T-helper 2 cell treated with Interferon-gamma antibody and Interleukin-4, amounts not matched to agents 5 μg/mL and 100 μg/mL, for 36 hours (primary cell): ENCODE measurements at regions not wholly inside any gene's neighbourhood (a gene's known extent, or its start where the extent isn't known, plus 50 kb on each side); places are given as distances from the start of the nearest gene placed in this dataset.

ENCODE experiments used
- DNase-seq: peaks from one replicate; pipeline ENCODE4 v3.0.0; 2021; ENCODE audit warnings: low spot score
- H3K27ac Mint-ChIP-seq: one replicate; pipeline ENCODE4 v1.8.0; 2021; ENCODE audit warnings: mild to moderate bottlenecking, mixed read lengths
- H3K27me3 Mint-ChIP-seq: one replicate; pipeline ENCODE4 v1.8.0; 2021; ENCODE audit warnings: low read depth, mixed read lengths
- H3K36me3 Mint-ChIP-seq: one replicate; pipeline ENCODE4 v1.8.0; 2021; ENCODE audit warnings: low read depth, mixed read lengths
- H3K4me1 Mint-ChIP-seq: one replicate; pipeline ENCODE4 v1.8.0; 2021; ENCODE audit warnings: low read depth, mixed read lengths
- H3K4me3 Mint-ChIP-seq: one replicate; pipeline ENCODE4 v1.8.0; 2022; ENCODE audit warnings: mild to moderate bottlenecking, moderate library complexity, mixed read lengths
- H3K9me3 Mint-ChIP-seq: one replicate; pipeline ENCODE4 v1.8.0; 2021; ENCODE audit warnings: mixed read lengths

- DNase-seq = no peak
- Mint-ChIP-seq H3K36me3 (no peaks in the 10 kb centered on the region), H3K27ac (no peak overlapping the region), H3K4me1 (no peaks in the 10 kb centered on the region), H3K27me3 (peaks cover 4% of the 10 kb centered on the region), H3K4me3 (no peak overlapping the region), H3K9me3 (no peaks in the 10 kb centered on the region)
Measured at GRCh38 chr4:38365261-38365660, 298.7 kb upstream of the KLF3 start.

GRCh38 chr4:38365748-38366310 lies 298.2 kb upstream of the KLF3 start:
- Mint-ChIP-seq H3K27me3 (peaks cover 4% of the 10 kb centered on the region), H3K9me3 (no peaks in the 10 kb centered on the region), H3K4me3 (no peak overlapping the region), H3K4me1 (no peaks in the 10 kb centered on the region), H3K27ac (no peak overlapping the region), H3K36me3 (no peaks in the 10 kb centered on the region)
- DNase-seq = no peak

DNA sequence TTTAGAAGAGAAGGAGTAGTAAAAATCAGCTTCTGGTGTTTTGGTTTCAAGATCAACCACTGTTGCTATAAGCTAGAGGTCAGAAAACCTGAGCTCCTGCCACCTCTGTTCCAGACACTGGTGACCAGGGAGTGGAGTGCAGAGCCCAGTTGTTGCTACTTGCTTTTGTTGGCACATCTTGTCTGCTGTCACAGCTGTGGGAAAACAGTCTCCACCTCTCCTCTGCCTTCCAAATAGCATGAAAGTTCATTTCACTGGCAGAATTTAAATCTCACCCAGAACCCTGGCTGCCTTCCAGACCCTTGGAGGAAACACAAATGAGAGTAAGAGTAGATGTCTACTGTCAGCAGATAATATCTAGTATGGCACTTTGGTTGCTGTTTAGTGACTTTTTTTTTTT lies 297.5 kb upstream of the KLF3 start:
- H3K27ac Mint-ChIP-seq = no peak overlapping the region
- no peak for DNase-seq
- H3K4me3 Mint-ChIP-seq = no peak overlapping the region

GRCh38 chr4:38366997-38367396 lies 297.0 kb upstream of the KLF3 start:
- H3K27ac Mint-ChIP-seq = no peak overlapping the region
- DNase-seq = no peak
- no peaks in the 10 kb centered on the region for H3K9me3 Mint-ChIP-seq
- peaks cover 4% of the 10 kb centered on the region for H3K27me3 Mint-ChIP-seq
- H3K4me3 Mint-ChIP-seq = no peak overlapping the region
- no peaks in the 10 kb centered on the region for H3K4me1 Mint-ChIP-seq
- no peaks in the 10 kb centered on the region for H3K36me3 Mint-ChIP-seq

More for the DNA sequence above, 297.5 kb upstream of the KLF3 start:
- no peaks in the 10 kb centered on the region for H3K4me1 Mint-ChIP-seq
- no peaks in the 10 kb centered on the region for H3K36me3 Mint-ChIP-seq
- peaks cover 4% of the 10 kb centered on the region for H3K27me3 Mint-ChIP-seq
- H3K9me3 Mint-ChIP-seq = no peaks in the 10 kb centered on the region

GRCh38 chr4:38367642-38368174 lies 296.3 kb upstream of the KLF3 start:
- Mint-ChIP-seq H3K27me3 (peaks cover 4% of the 10 kb centered on the region), H3K27ac (no peak overlapping the region), H3K4me1 (no peaks in the 10 kb centered on the region), H3K9me3 (no peaks in the 10 kb centered on the region), H3K4me3 (no peak overlapping the region), H3K36me3 (no peaks in the 10 kb centered on the region)
- DNase-seq = no peak

DNA sequence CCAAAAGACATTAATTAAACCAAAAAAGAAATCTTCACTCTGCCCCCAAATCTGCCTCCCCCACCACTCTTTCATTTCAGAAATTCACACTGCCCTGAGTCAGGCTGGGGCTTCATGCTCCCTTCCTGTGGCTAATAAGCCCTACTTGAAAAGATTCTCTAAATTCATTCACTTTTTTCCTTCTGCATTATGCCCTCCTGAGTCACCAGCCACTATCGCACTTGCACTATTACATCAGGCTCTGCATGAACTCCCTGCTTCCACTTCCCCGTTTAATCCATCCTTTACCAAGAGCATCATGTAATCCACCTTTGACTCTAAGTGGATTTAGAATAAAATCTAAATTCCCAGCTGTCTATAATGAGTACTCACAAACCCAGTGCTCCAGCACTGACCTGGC lies 295.4 kb upstream of the KLF3 start:
- H3K4me3 Mint-ChIP-seq = no peak overlapping the region
- peaks cover 4% of the 10 kb centered on the region for H3K27me3 Mint-ChIP-seq
- no peaks in the 10 kb centered on the region for H3K9me3 Mint-ChIP-seq
- no peaks in the 10 kb centered on the region for H3K36me3 Mint-ChIP-seq
- H3K4me1 Mint-ChIP-seq = peaks cover 5% of the 10 kb centered on the region
- no peak overlapping the region for H3K27ac Mint-ChIP-seq
- no peak for DNase-seq

GRCh38 chr4:38371391-38371851 lies 292.6 kb upstream of the KLF3 start:
- Mint-ChIP-seq H3K27ac (no peak overlapping the region), H3K9me3 (no peaks in the 10 kb centered on the region), H3K4me1 (peaks cover 5% of the 10 kb centered on the region), H3K36me3 (no peaks in the 10 kb centered on the region), H3K4me3 (no peak overlapping the region), H3K27me3 (no peaks in the 10 kb centered on the region)
- DNase-seq = no peak

GRCh38 chr4:38373375-38373774 lies 290.6 kb upstream of the KLF3 start:
- no peak overlapping the region for H3K27ac Mint-ChIP-seq
- H3K4me3 Mint-ChIP-seq = no peak overlapping the region
- H3K36me3 Mint-ChIP-seq = no peaks in the 10 kb centered on the region
- DNase-seq = no peak
- H3K4me1 Mint-ChIP-seq = peaks cover 5% of the 10 kb centered on the region
- H3K27me3 Mint-ChIP-seq = peaks cover 2% of the 10 kb centered on the region
- no peaks in the 10 kb centered on the region for H3K9me3 Mint-ChIP-seq

- H3K27me3 Mint-ChIP-seq = peaks cover 2% of the 10 kb centered on the region
- no peak overlapping the region for H3K4me3 Mint-ChIP-seq
- no peak overlapping the region for H3K27ac Mint-ChIP-seq
- H3K36me3 Mint-ChIP-seq = no peaks in the 10 kb centered on the region
- H3K9me3 Mint-ChIP-seq = no peaks in the 10 kb centered on the region
- H3K4me1 Mint-ChIP-seq = peaks cover 5% of the 10 kb centered on the region
- no peak for DNase-seq
Measured at GRCh38 chr4:38377195-38377594, 286.8 kb upstream of the KLF3 start.

DNA sequence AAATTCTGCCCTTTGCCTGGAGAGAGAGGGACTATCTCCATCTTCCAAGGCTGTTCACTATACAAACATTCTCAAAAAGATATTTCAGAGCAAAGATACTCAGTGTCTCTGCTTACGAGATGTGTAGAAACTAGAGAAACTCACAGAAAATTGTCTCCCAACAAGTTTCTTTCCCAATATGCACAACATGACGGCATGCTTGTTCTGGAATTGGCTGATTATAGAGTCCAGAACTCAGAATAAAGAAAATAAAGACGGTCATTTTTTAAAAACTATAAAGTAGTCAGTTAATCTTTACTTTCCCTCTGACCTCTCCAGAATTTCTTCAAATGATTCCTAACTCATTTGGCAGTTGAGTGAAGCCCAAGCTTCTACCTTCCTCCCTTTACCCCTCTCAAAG lies 285.5 kb upstream of the KLF3 start:
- no peak overlapping the region for H3K27ac Mint-ChIP-seq
- no peaks in the 10 kb centered on the region for H3K9me3 Mint-ChIP-seq
- no peaks in the 10 kb centered on the region for H3K36me3 Mint-ChIP-seq
- no peak for DNase-seq
- H3K27me3 Mint-ChIP-seq = peaks cover 2% of the 10 kb centered on the region
- no peaks in the 10 kb centered on the region for H3K4me1 Mint-ChIP-seq
- H3K4me3 Mint-ChIP-seq = no peak overlapping the region

GRCh38 chr4:38381788-38382187 lies 282.2 kb upstream of the KLF3 start:
- peaks cover 3% of the 10 kb centered on the region for H3K4me1 Mint-ChIP-seq
- no peaks in the 10 kb centered on the region for H3K9me3 Mint-ChIP-seq
- no peak overlapping the region for H3K27ac Mint-ChIP-seq
- DNase-seq = no peak
- H3K36me3 Mint-ChIP-seq = no peaks in the 10 kb centered on the region
- no peak overlapping the region for H3K4me3 Mint-ChIP-seq
- H3K27me3 Mint-ChIP-seq = peaks cover 2% of the 10 kb centered on the region

- H3K9me3 Mint-ChIP-seq = no peaks in the 10 kb centered on the region
- H3K27ac Mint-ChIP-seq = no peak overlapping the region
- H3K36me3 Mint-ChIP-seq = no peaks in the 10 kb centered on the region
- H3K27me3 Mint-ChIP-seq = no peaks in the 10 kb centered on the region
- peaks cover 3% of the 10 kb centered on the region for H3K4me1 Mint-ChIP-seq
- no peak overlapping the region for H3K4me3 Mint-ChIP-seq
- no peak for DNase-seq
Measured at GRCh38 chr4:38382520-38382919, 281.5 kb upstream of the KLF3 start.

- H3K27ac Mint-ChIP-seq = no peak overlapping the region
- no peak overlapping the region for H3K4me3 Mint-ChIP-seq
- no peak for DNase-seq
- H3K27me3 Mint-ChIP-seq = no peaks in the 10 kb centered on the region
- H3K9me3 Mint-ChIP-seq = no peaks in the 10 kb centered on the region
- H3K4me1 Mint-ChIP-seq = peaks cover 3% of the 10 kb centered on the region
- no peaks in the 10 kb centered on the region for H3K36me3 Mint-ChIP-seq
Measured at GRCh38 chr4:38383646-38384121, 280.3 kb upstream of the KLF3 start.

- Mint-ChIP-seq H3K4me3 (no peak overlapping the region), H3K27me3 (no peaks in the 10 kb centered on the region)
- no peak for DNase-seq
Measured at GRCh38 chr4:38385093-38386004, 278.6 kb upstream of the KLF3 start.

More at GRCh38 chr4:38385093-38386004, 278.6 kb upstream of the KLF3 start:
- no peak overlapping the region for H3K27ac Mint-ChIP-seq
- peaks cover 13% of the 10 kb centered on the region for H3K9me3 Mint-ChIP-seq
- peaks cover 3% of the 10 kb centered on the region for H3K4me1 Mint-ChIP-seq
- no peaks in the 10 kb centered on the region for H3K36me3 Mint-ChIP-seq
